K562 (cell line): ENCODE measurements at regions not wholly inside any gene's neighbourhood (a gene's known extent, or its start where the extent isn't known, plus 50 kb on each side); places are given as distances from the start of the nearest gene placed in this dataset.

Source experiments
- ATAC-seq: fragments of 200-7000 bp; cut with Tn5 transposase; 3 replicates; pipeline ENCODE4 v1.9.1; 2020; ENCODE audit warnings: moderate library complexity
- BruUV-seq: library from RNA; stranded (reverse); fragments of 400-500 nt; replicated peaks from 2 replicates; lab custom pipeline; 2021; lab: Mats Ljungman, UMichigan
- CTCF ChIA-PET: fragments of 300-600 bp; formaldehyde crosslinking; extraction: SDS; loops from one replicate; lab custom pipeline; 2021; ENCODE audit warnings: low intra/inter-chr PET ratio; lab: Yijun Ruan, JAX
- POLR2A ChIA-PET: fragments of 300-600, 350-650 bp; sonication (Branson Sonifier 250); formaldehyde crosslinking; extraction: SDS; loops from one replicate; lab custom pipeline; 2021; ENCODE audit warnings: antibody characterized with exemption, inconsistent platforms; lab: Yijun Ruan, JAX
- DNase-seq, 4 experiments: peaks; one replicate each; pipeline versions ENCODE4 v3.0.0 to v3.0.0-alpha.2; 2011 to 2018; ENCODE audit warnings: low spot score in 3 of 4, mixed read lengths in 3 of 4; ENCODE audit errors: extremely low read depth in 1 of 4
- FAIRE-seq: peaks from 2 replicates; lab custom pipeline; 2011; peaks lifted over from hg19 to GRCh38; lab: Jason Lieb, UNC
- H2AFZ ChIP-seq: 2 replicates; pipeline ENCODE4 v1.6.0; 2011; ENCODE audit warnings: low read depth, low read length, control low read depth, inconsistent platforms
- H3K27ac ChIP-seq: fragments of 200-600 bp; 3 replicates; pipeline ENCODE4 v1.8.0; 2011; ENCODE audit warnings: low read depth, mild to moderate bottlenecking, control low read depth, inconsistent platforms, low read length, moderate library complexity, mixed read lengths; ENCODE audit errors: extremely low read depth
- H3K27me3 ChIP-seq, 2 experiments: fragments of 300-600 bp in 1 of 2; 2 replicates in 1 of 2; 3 replicates in 1 of 2; pipeline versions ENCODE4 v1.6.0 to v1.8.0; 2011; ENCODE audit warnings: inconsistent platforms in 2 of 2, low read length in 2 of 2, mild to moderate bottlenecking in 1 of 2, mixed read lengths in 1 of 2, moderate library complexity in 1 of 2; ENCODE audit not compliant: control insufficient read depth in 2 of 2, insufficient read depth in 2 of 2
- H3K36me3 ChIP-seq: fragments of 300-600 bp; 3 replicates; pipeline ENCODE4 v1.8.0; 2011; ENCODE audit warnings: mild to moderate bottlenecking, low read length, inconsistent platforms; ENCODE audit not compliant: control insufficient read depth, insufficient read depth
- H3K4me1 ChIP-seq, 2 experiments: fragments of 200-600 bp in 1 of 2; replicated peaks in 1 of 2; 2 replicates in 1 of 2; 3 replicates in 1 of 2; pipeline versions ENCODE4 v1.5.1 to v1.8.0; 2011; ENCODE audit warnings: inconsistent platforms in 2 of 2, low read length in 2 of 2, mild to moderate bottlenecking in 1 of 2, mixed read lengths in 1 of 2, moderate library complexity in 1 of 2; ENCODE audit not compliant: control insufficient read depth in 2 of 2, insufficient read depth in 2 of 2
- H3K4me2 ChIP-seq: 2 replicates; pipeline ENCODE4 v1.6.1; 2011; ENCODE audit warnings: low read length, control low read depth, inconsistent platforms, mixed read lengths; ENCODE audit not compliant: insufficient read depth
- H3K4me3 ChIP-seq: fragments of 200-600 bp; sonication (generic), shearing (Covaris generic); 2 replicates; pipeline ENCODE4 v1.5.1; 2016; ENCODE audit warnings: control low read depth, inconsistent platforms
- H3K79me2 ChIP-seq: fragments of 200-600 bp; 3 replicates; pipeline ENCODE4 v1.8.0; 2011; ENCODE audit warnings: low read length, inconsistent platforms; ENCODE audit not compliant: control insufficient read depth, insufficient read depth
- H3K9ac ChIP-seq, 2 experiments: 2 replicates each; pipeline versions ENCODE4 v1.6.0 to v1.6.1; 2011; ENCODE audit warnings: low read depth in 2 of 2, low read length in 2 of 2, control low read depth in 1 of 2, inconsistent platforms in 1 of 2, mild to moderate bottlenecking in 1 of 2, mixed read lengths in 1 of 2; ENCODE audit not compliant: insufficient read depth in 1 of 2
- H3K9me1 ChIP-seq: one replicate; pipeline ENCODE4 v1.6.0; 2011; ENCODE audit warnings: inconsistent platforms, mild to moderate bottlenecking, low read length, moderate library complexity; ENCODE audit not compliant: control insufficient read depth, insufficient read depth
- H3K9me3 ChIP-seq: replicated peaks from 2 replicates; pipeline ENCODE4 v1.5.1; 2011; ENCODE audit warnings: low read depth, low read length, inconsistent platforms; ENCODE audit not compliant: control insufficient read depth, insufficient read depth
- H4K20me1 ChIP-seq: replicated peaks from 2 replicates; pipeline ENCODE4 v1.6.1; 2011; ENCODE audit warnings: low read length, inconsistent platforms, mixed read lengths; ENCODE audit not compliant: control insufficient read depth, insufficient read depth
- CTCF ChIP-seq, 3 experiments: IDR thresholded peaks in 2 of 3; conservative IDR thresholded peaks in 1 of 3; 2 replicates each; pipeline ENCODE4 v1.5.1; 2011 to 2012; ENCODE audit warnings: low read length in 3 of 3, mild to moderate bottlenecking in 3 of 3, control low read depth in 2 of 3, improper control_type of control experiment in 1 of 3, inconsistent platforms in 1 of 3, low read depth in 1 of 3, mixed read lengths in 1 of 3, moderate library complexity in 1 of 3; ENCODE audit not compliant: insufficient read depth in 2 of 3
- ELF4 ChIP-seq: fragments of 450-650 bp; formaldehyde crosslinking; IDR thresholded peaks from 2 replicates; pipeline ENCODE4 v1.4.0; 2022; ENCODE audit warnings: missing genetic modification characterization
- HCFC1 ChIP-seq: IDR thresholded peaks from 2 replicates; pipeline ENCODE4 v1.6.1; 2012; ENCODE audit warnings: low read depth, low read length, improper control_type of control experiment
- JUN ChIP-seq, 2 experiments: sonication (generic) in 1 of 2; formaldehyde crosslinking in 1 of 2; IDR thresholded peaks; 2 replicates each; pipeline versions ENCODE4 v1.6.1 to v1.8.0; 2012 to 2022; ENCODE audit warnings: borderline replicate concordance in 2 of 2, mild to moderate bottlenecking in 2 of 2, improper control_type of control experiment in 1 of 2, low read depth in 1 of 2, low read length in 1 of 2, missing genetic modification reagents in 1 of 2
- MCM7 ChIP-seq, 2 experiments: fragments of 450-650 bp; IDR thresholded peaks; 2 replicates each; pipeline ENCODE4 v1.6.1; 2016 to 2018
- NR2F6 ChIP-seq: fragments of 450-650 bp; formaldehyde crosslinking; IDR thresholded peaks from 2 replicates; pipeline ENCODE4 v1.4.0; 2020; ENCODE audit warnings: mild to moderate bottlenecking
- PRMT5 ChIP-seq: sonication (generic); formaldehyde crosslinking; IDR thresholded peaks from 2 replicates; pipeline ENCODE4 v1.5.0; 2020; ENCODE audit warnings: missing genetic modification reagents
- RAD51 ChIP-seq: fragments of 450-650 bp; IDR thresholded peaks from 2 replicates; pipeline ENCODE4 v1.7.1; 2016; ENCODE audit warnings: low read depth, mild to moderate bottlenecking, borderline replicate concordance
- TGIF2 ChIP-seq: sonication (generic); formaldehyde crosslinking; IDR thresholded peaks from 2 replicates; pipeline ENCODE4 v1.8.1; 2022; ENCODE audit warnings: mild to moderate bottlenecking, missing genetic modification reagents, moderate library complexity
- USF1 ChIP-seq: sonication (generic); formaldehyde crosslinking; IDR thresholded peaks from 2 replicates; pipeline ENCODE4 v1.9.0; 2022; ENCODE audit warnings: mild to moderate bottlenecking, missing genetic modification reagents
- WGBS: fragments of 100-300 bp; shearing (Covaris generic); methylation state at CpG from one replicate; pipeline ENCODE4 v1.1.6; 2016; ENCODE audit warnings: low coverage, mixed read lengths; ENCODE audit not compliant: insufficient coverage; ENCODE audit errors: missing lambda C conversion rate; 5-methylcytosine and 5-hydroxymethylcytosine counted together
- in situ Hi-C: fragments of 300-500 bp; cut with MboI; formaldehyde crosslinking; loops from 4 replicates; pipeline ENCODE4 v1.15.0; 2018; ENCODE audit warnings: inconsistent platforms, mixed read lengths
- intact Hi-C: fragments of 100-400 bp; cut with micrococcal nuclease; formaldehyde crosslinking; loops from 2 replicates; pipeline ENCODE4 v1.14.2; 2022
- TF ChIP-seq, protein P1 (sequence below): IDR thresholded peaks from 2 replicates; pipeline ENCODE4 v1.6.1; 2016; ENCODE audit warnings: missing genetic modification characterization, missing compliant biosample characterization
- TF ChIP-seq, protein P2 (sequence below): fragments of 450-650 bp; formaldehyde crosslinking; IDR thresholded peaks from 2 replicates; pipeline ENCODE4 v1.4.0; 2022; ENCODE audit warnings: mild to moderate bottlenecking, moderate library complexity
- TF ChIP-seq, protein P3 (sequence below): sonication (generic); formaldehyde crosslinking; IDR thresholded peaks from 2 replicates; pipeline ENCODE4 v1.8.0; 2022; ENCODE audit warnings: mild to moderate bottlenecking, missing genetic modification reagents

DNA sequence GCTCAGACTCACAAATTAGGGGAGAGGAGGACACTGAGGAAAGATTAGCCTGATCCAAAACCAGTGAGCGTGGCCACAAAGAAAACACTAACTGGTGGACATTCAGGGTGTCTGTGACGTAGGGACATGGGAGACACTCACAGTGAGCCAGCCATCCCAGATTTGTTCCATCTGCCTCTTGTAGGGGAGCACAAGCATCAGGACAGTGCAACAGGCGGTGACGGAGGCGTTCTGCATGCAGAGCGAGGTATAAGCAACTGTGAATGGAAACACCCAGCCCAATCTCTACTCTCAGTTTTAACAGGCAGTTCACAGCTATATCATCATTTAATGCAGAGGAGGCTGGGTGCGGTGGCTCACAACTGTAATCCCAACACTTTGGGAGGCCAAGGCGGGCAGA is 52.8 kb upstream of the TOMM7 start:
- no peaks in the 10 kb centered on the region for H4K20me1 ChIP-seq
- FAIRE-seq (no peak), ATAC-seq (no peak; the same call in 2 of the 3 replicates), DNase-seq (no peak)
- H3K9ac ChIP-seq, result no peak overlapping the region
- H3K27ac ChIP-seq, result no peak overlapping the region
- ChIA-PET POLR2A (interaction anchor here (1.1 to 1.9 kb wide), 5 partner anchors 9 to 30 kb away, joined by 3 to 8 read pairs (median 5); no protein-coding TSS in a partner anchor), CTCF (interaction anchor here (0.5 kb wide), 1 partner anchor 559 kb away, joined by 3 read pairs; no protein-coding TSS in a partner anchor)
- in situ Hi-C loops, result no loop called here
- intact Hi-C loops, result no loop called here
- no peaks in the 10 kb centered on the region for H3K79me2 ChIP-seq
- no peaks in the 10 kb centered on the region; a peak in 2 of 5 replicates for H3K4me1 ChIP-seq
- WGBS, result 32% methylated on average over 8 of the region's 8 CpGs
- no peak overlapping the region for H3K4me3 ChIP-seq
- no peak overlapping the region for H2AFZ ChIP-seq
- H3K27me3 ChIP-seq, result 0 out of 5 replicates have a peak, but pooled peaks cover 0 to 4% of the 10 kb centered on the region in 2 experiments
- peaks cover 3% of the 10 kb centered on the region; the same call in 1 of the 2 replicates for H3K9me3 ChIP-seq
- no peaks in the 10 kb centered on the region for H3K36me3 ChIP-seq
- no peak overlapping the region for H3K4me2 ChIP-seq
- no TSS peak for BruUV-seq
- no peaks in the 10 kb centered on the region for H3K9me1 ChIP-seq
- no peak for TF ChIP-seq HCFC1
- TF ChIP-seq, protein P1, sequence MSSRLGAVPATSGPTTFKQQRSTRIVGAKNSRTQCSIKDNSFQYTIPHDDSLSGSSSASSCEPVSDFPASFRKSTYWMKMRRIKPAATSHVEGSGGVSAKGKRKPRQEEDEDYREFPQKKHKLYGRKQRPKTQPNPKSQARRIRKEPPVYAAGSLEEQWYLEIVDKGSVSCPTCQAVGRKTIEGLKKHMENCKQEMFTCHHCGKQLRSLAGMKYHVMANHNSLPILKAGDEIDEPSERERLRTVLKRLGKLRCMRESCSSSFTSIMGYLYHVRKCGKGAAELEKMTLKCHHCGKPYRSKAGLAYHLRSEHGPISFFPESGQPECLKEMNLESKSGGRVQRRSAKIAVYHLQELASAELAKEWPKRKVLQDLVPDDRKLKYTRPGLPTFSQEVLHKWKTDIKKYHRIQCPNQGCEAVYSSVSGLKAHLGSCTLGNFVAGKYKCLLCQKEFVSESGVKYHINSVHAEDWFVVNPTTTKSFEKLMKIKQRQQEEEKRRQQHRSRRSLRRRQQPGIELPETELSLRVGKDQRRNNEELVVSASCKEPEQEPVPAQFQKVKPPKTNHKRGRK (tag), result no peak
- TF ChIP-seq ELF4 (CRISPR knock-in tag), result no peak
- TF ChIP-seq USF1, result no peak
- no peak for TF ChIP-seq RAD51
- no peak for TF ChIP-seq JUN (IDR thresholded peaks at IDR 0.05; ENCODE audit: borderline replicate concordance, low read depth, low read length)
- TF ChIP-seq JUN (CRISPR knock-in tag; IDR thresholded peaks at IDR 0.05; ENCODE audit: borderline replicate concordance), result no peak
- TF ChIP-seq PRMT5 (CRISPR knock-in tag), result no peak
- no peak for TF ChIP-seq MCM7 (IDR thresholded peaks at IDR 0.05)
- TF ChIP-seq TGIF2 (CRISPR knock-in tag), result no peak
- TF ChIP-seq CTCF (IDR thresholded peaks at IDR 0.05 in 2 of 3, conservative IDR thresholded peaks at IDR 0.05 in 1 of 3; ENCODE audit: insufficient read depth in 2 of 3, low read depth in 1 of 3, low read length in 3 of 3), result no peak
- no peak for TF ChIP-seq NR2F6 (CRISPR knock-in tag)
- TF ChIP-seq, protein P2, sequence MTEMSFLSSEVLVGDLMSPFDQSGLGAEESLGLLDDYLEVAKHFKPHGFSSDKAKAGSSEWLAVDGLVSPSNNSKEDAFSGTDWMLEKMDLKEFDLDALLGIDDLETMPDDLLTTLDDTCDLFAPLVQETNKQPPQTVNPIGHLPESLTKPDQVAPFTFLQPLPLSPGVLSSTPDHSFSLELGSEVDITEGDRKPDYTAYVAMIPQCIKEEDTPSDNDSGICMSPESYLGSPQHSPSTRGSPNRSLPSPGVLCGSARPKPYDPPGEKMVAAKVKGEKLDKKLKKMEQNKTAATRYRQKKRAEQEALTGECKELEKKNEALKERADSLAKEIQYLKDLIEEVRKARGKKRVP (CRISPR knock-in tag), result no peak
- TF ChIP-seq, protein P3, sequence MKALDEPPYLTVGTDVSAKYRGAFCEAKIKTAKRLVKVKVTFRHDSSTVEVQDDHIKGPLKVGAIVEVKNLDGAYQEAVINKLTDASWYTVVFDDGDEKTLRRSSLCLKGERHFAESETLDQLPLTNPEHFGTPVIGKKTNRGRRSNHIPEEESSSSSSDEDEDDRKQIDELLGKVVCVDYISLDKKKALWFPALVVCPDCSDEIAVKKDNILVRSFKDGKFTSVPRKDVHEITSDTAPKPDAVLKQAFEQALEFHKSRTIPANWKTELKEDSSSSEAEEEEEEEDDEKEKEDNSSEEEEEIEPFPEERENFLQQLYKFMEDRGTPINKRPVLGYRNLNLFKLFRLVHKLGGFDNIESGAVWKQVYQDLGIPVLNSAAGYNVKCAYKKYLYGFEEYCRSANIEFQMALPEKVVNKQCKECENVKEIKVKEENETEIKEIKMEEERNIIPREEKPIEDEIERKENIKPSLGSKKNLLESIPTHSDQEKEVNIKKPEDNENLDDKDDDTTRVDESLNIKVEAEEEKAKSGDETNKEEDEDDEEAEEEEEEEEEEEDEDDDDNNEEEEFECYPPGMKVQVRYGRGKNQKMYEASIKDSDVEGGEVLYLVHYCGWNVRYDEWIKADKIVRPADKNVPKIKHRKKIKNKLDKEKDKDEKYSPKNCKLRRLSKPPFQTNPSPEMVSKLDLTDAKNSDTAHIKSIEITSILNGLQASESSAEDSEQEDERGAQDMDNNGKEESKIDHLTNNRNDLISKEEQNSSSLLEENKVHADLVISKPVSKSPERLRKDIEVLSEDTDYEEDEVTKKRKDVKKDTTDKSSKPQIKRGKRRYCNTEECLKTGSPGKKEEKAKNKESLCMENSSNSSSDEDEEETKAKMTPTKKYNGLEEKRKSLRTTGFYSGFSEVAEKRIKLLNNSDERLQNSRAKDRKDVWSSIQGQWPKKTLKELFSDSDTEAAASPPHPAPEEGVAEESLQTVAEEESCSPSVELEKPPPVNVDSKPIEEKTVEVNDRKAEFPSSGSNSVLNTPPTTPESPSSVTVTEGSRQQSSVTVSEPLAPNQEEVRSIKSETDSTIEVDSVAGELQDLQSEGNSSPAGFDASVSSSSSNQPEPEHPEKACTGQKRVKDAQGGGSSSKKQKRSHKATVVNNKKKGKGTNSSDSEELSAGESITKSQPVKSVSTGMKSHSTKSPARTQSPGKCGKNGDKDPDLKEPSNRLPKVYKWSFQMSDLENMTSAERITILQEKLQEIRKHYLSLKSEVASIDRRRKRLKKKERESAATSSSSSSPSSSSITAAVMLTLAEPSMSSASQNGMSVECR (CRISPR knock-in tag), result no peak
